GM12878 (cell line): ENCODE measurements at regions not wholly inside any gene's neighbourhood (a gene's known extent, or its start where the extent isn't known, plus 50 kb on each side); places are given as distances from the start of the nearest gene placed in this dataset.

Source experiments
- ATAC-seq: fragments of 200-7000 bp; cut with Tn5 transposase; 3 replicates; pipeline ENCODE4 v1.9.1; 2020; ENCODE audit warnings: mild to moderate bottlenecking, moderate library complexity
- BruUV-seq: library from RNA; stranded (reverse); fragments of 400-500 nt; replicated peaks from 2 replicates; lab custom pipeline; 2021; lab: Mats Ljungman, UMichigan
- CTCF ChIA-PET: fragments of 300-600 bp; sonication (Branson Sonifier 250); formaldehyde crosslinking; extraction: SDS; loops from one replicate; lab custom pipeline; 2021; ENCODE audit warnings: inconsistent platforms; lab: Yijun Ruan, JAX
- POLR2A ChIA-PET: fragments of 350-600 bp; formaldehyde crosslinking; extraction: SDS; loops from one replicate; lab custom pipeline; 2021; ENCODE audit warnings: inconsistent platforms; lab: Charles Lee
- RAD21 ChIA-PET: fragments of 300-600 bp; sonication (Branson Sonifier 250); formaldehyde crosslinking; loops from one replicate; lab custom pipeline; 2023; ENCODE audit warnings: antibody characterized with exemption; ENCODE audit not compliant: unreplicated experiment; lab: Charles Lee
- SMC1A ChIA-PET: fragments of 300-600 bp; sonication (Branson Sonifier 250); formaldehyde crosslinking; loops from one replicate; lab custom pipeline; 2023; ENCODE audit not compliant: unreplicated experiment, uncharacterized antibody; lab: Charles Lee
- DNase-seq: peaks from one replicate; pipeline ENCODE4 v3.0.0-alpha.2; 2011; ENCODE audit warnings: low read depth, low spot score
- FAIRE-seq: peaks from 3 replicates; lab custom pipeline; 2011; peaks lifted over from hg19 to GRCh38; lab: Jason Lieb, UNC
- H2AFZ ChIP-seq: 2 replicates; pipeline ENCODE4 v1.6.0; 2011; ENCODE audit warnings: low read depth, low read length, control low read depth; ENCODE audit not compliant: control insufficient read depth
- H3K27ac ChIP-seq: 2 replicates; pipeline ENCODE4 v1.5.1; 2011; ENCODE audit warnings: control low read depth; ENCODE audit not compliant: control insufficient read depth, insufficient read depth
- H3K27me3 ChIP-seq, 2 experiments: replicated peaks in 1 of 2; 2 replicates each; pipeline versions ENCODE4 v1.6.0 to v1.6.1; 2011; ENCODE audit warnings: low read length in 1 of 2; ENCODE audit not compliant: control insufficient read depth in 2 of 2, insufficient read depth in 2 of 2
- H3K36me3 ChIP-seq, 2 experiments: 2 replicates each; pipeline ENCODE4 v1.5.1; 2011; ENCODE audit warnings: low read length in 1 of 2; ENCODE audit not compliant: control insufficient read depth in 2 of 2, insufficient read depth in 2 of 2
- H3K4me1 ChIP-seq: 2 replicates; pipeline ENCODE4 v1.6.1; 2011; ENCODE audit warnings: mild to moderate bottlenecking, low read length, moderate library complexity, mixed read lengths; ENCODE audit not compliant: control insufficient read depth, insufficient read depth
- H3K4me2 ChIP-seq: 2 replicates; pipeline ENCODE4 v1.6.0; 2011; ENCODE audit warnings: control low read depth; ENCODE audit not compliant: control insufficient read depth, insufficient read depth
- H3K4me3 ChIP-seq: fragments of 200-600 bp; sonication (generic); 2 replicates; pipeline ENCODE4 v1.5.1; 2016
- H3K79me2 ChIP-seq: 2 replicates; pipeline ENCODE4 v1.6.0; 2011; ENCODE audit warnings: low read length; ENCODE audit not compliant: control insufficient read depth, insufficient read depth
- H3K9ac ChIP-seq: 2 replicates; pipeline ENCODE4 v1.8.0; 2011; ENCODE audit warnings: low read length, control low read depth, mixed read lengths; ENCODE audit not compliant: control insufficient read depth, insufficient read depth
- H3K9me3 ChIP-seq: replicated peaks from 3 replicates; pipeline ENCODE4 v1.5.1; 2011; ENCODE audit warnings: mild to moderate bottlenecking, low read length; ENCODE audit not compliant: control insufficient read depth, insufficient read depth
- H4K20me1 ChIP-seq: 2 replicates; pipeline ENCODE4 v1.6.0; 2011; ENCODE audit not compliant: control insufficient read depth, insufficient read depth
- BCLAF1 ChIP-seq: fragments of 450-650 bp; IDR thresholded peaks from 2 replicates; pipeline ENCODE4 v1.6.1; 2017; ENCODE audit warnings: antibody characterized with exemption, mild to moderate bottlenecking, moderate library complexity
- BMI1 ChIP-seq: fragments of 450-650 bp; IDR thresholded peaks from 2 replicates; pipeline ENCODE4 v1.6.1; 2016; ENCODE audit warnings: mild to moderate bottlenecking, moderate library complexity, borderline replicate concordance
- EED ChIP-seq: sonication (generic); IDR thresholded peaks from 2 replicates; pipeline ENCODE4 v1.6.1; 2016; ENCODE audit warnings: antibody characterized with exemption, low read depth
- PAX8 ChIP-seq: fragments of 450-650 bp; IDR thresholded peaks from 2 replicates; pipeline ENCODE4 v1.6.1; 2017; ENCODE audit warnings: mild to moderate bottlenecking, moderate library complexity
- PML ChIP-seq: IDR thresholded peaks from 2 replicates; pipeline ENCODE4 v1.6.1; 2012; ENCODE audit warnings: low read length, inconsistent platforms
- RELB ChIP-seq: fragments of 450-650 bp; IDR thresholded peaks from 2 replicates; pipeline ENCODE4 v1.6.1; 2017; ENCODE audit warnings: low read depth, mild to moderate bottlenecking, moderate library complexity
- SREBF1 ChIP-seq: IDR thresholded peaks from 2 replicates; pipeline ENCODE4 v1.6.1; 2012; ENCODE audit warnings: mild to moderate bottlenecking, low read length
- STAT3 ChIP-seq: IDR thresholded peaks from 2 replicates; pipeline ENCODE4 v1.6.1; 2011; ENCODE audit warnings: low read depth, low read length, improper control_type of control experiment
- SUZ12 ChIP-seq: fragments of 200-600 bp; sonication (generic); IDR thresholded peaks from one replicate; pipeline ENCODE4 v1.6.1; 2018; ENCODE audit warnings: antibody characterized with exemption, mild to moderate bottlenecking; ENCODE audit not compliant: unreplicated experiment
- TARDBP ChIP-seq: IDR thresholded peaks from 2 replicates; pipeline ENCODE4 v1.6.1; 2016; ENCODE audit warnings: borderline replicate concordance
- ZBTB40 ChIP-seq: fragments of 450-650 bp; IDR thresholded peaks from 2 replicates; pipeline ENCODE4 v1.6.1; 2016; ENCODE audit warnings: mild to moderate bottlenecking, moderate library complexity, borderline replicate concordance
- WGBS: methylation state at CpG from one replicate; pipeline ENCODE4 v1.1.6; 2016; ENCODE audit warnings: low lambda C conversion rate; ENCODE audit not compliant: insufficient replicate concordance, insufficient coverage; ENCODE audit errors: missing lambda C conversion rate; 5-methylcytosine and 5-hydroxymethylcytosine counted together
- in situ Hi-C: fragments of 300-500 bp; cut with MboI; formaldehyde crosslinking; loops from 9 replicates; pipeline ENCODE4 v1.14.3; 2018; ENCODE audit warnings: mixed read lengths
- intact Hi-C: fragments of 100-400 bp; cut with micrococcal nuclease; formaldehyde crosslinking; loops from one replicate; pipeline ENCODE4 v1.14.2; 2022; ENCODE audit not compliant: unreplicated experiment

GRCh38 chr11:95375886-95376285 lies 144.9 kb upstream of the SESN3 start:
- SMC1A ChIA-PET = interaction anchor here (0.6 to 1.3 kb wide), 6 partner anchors 12 to 1507 kb away, joined by 3 to 4 read pairs (median 3); no protein-coding TSS in a partner anchor
- DNase-seq (no peak), ATAC-seq (no peak), FAIRE-seq (no peak)
- H4K20me1 ChIP-seq = no peaks in the 10 kb centered on the region
- H3K9ac ChIP-seq = no peak overlapping the region
- no peak overlapping the region for H2AFZ ChIP-seq
- no peaks in the 10 kb centered on the region for H3K79me2 ChIP-seq
- POLR2A ChIA-PET = no interaction called here
- no peak overlapping the region for H3K4me2 ChIP-seq
- H3K4me3 ChIP-seq = no peak overlapping the region
- BruUV-seq = no TSS peak
- H3K36me3 ChIP-seq = no peaks in the 10 kb centered on the region
- in situ Hi-C loops (no loop called here), intact Hi-C loops (loop anchor here (10.0 kb wide), 1 partner anchor 329 kb away; no protein-coding TSS in a partner anchor)
- RAD21 ChIA-PET = no interaction called here
- no peak for TF ChIP-seq EED
- no peak for TF ChIP-seq ZBTB40
- TF ChIP-seq RELB = no peak
- TF ChIP-seq TARDBP = no peak
- TF ChIP-seq BCLAF1 = no peak
- no peak for TF ChIP-seq PAX8
- TF ChIP-seq SREBF1 = no peak
- TF ChIP-seq PML = no peak
- no peak for TF ChIP-seq SUZ12
- TF ChIP-seq BMI1 = no peak
- TF ChIP-seq STAT3 = no peak
- TF ChIP-seq, all 136 proteins: peak for 0
- Histone ChIP-seq H3K9me3 (no peaks in the 10 kb centered on the region), H3K4me1 (no peaks in the 10 kb centered on the region), H3K27me3 (peaks cover 0 to 1% of the 10 kb centered on the region in 2 experiments; a peak in 1 of 4 replicates), H3K27ac (no peak overlapping the region)
- 46% methylated on average over 3 of the region's 3 CpGs for WGBS
- CTCF ChIA-PET = interaction anchor here (0.7 to 1.7 kb wide), 4 partner anchors 145 to 389 kb away, joined by 3 to 7 read pairs (median 3); partner anchors contain the start of gene SESN3
